ENCODE measurements at regions not wholly inside any gene's neighbourhood (a gene's known extent, or its start where the extent isn't known, plus 50 kb on each side); places are given as distances from the start of the nearest gene placed in this dataset.

GRCh38 chr4:54568184-54568583, 89.6 kb upstream of the KIT start (continued):
- TF ChIP-seq MECOM (CRISPR knock-in tag; IDR thresholded peaks at IDR 0.05) (no peak), FOSL1 (tag; conservative IDR thresholded peaks at IDR 0.05) (peak; percentile 50; the same call in 1 of the 2 replicates), ZNF274 (IDR thresholded peaks at IDR 0.05; ENCODE audit: borderline replicate concordance, low read depth, low read length) (no peak), KDM1A (IDR thresholded peaks at IDR 0.05) (peak in 1 of 2 experiments; percentile 43; a peak in 1 of 4 replicates), JUND (IDR thresholded peaks at IDR 0.05; ENCODE audit: borderline replicate concordance, low read depth, low read length) (no peak), JUND (tag; IDR thresholded peaks at IDR 0.05; ENCODE audit: borderline replicate concordance, low read depth, low read length) (peak; percentile 56; the same call in 1 of the 3 replicates), TSC22D4 (tag; IDR thresholded peaks at IDR 0.05) (no peak), ARID4B (CRISPR knock-in tag; IDR thresholded peaks at IDR 0.05) (no peak), ATF7 (IDR thresholded peaks at IDR 0.05) (0 out of 2 replicates have a peak, but pooled peaks have one; percentile 39), TEAD4 (IDR thresholded peaks at IDR 0.05; ENCODE audit: low read length) (peak; percentile 25; the same call in 1 of the 2 replicates), TEAD4 (CRISPR knock-in tag; IDR thresholded peaks at IDR 0.05; ENCODE audit: borderline replicate concordance) (no peak), ZBTB5 (IDR thresholded peaks at IDR 0.05) (no peak), SP1 (CRISPR knock-in tag; IDR thresholded peaks at IDR 0.05) (no peak), TBL1XR1 (IDR thresholded peaks at IDR 0.05; ENCODE audit: low read length in 2 of 2) (no peak), POLR3G (IDR thresholded peaks at IDR 0.05; ENCODE audit: extremely low read depth, insufficient read length, insufficient replicate concordance) (no peak)
- TF ChIP-seq, protein P1, sequence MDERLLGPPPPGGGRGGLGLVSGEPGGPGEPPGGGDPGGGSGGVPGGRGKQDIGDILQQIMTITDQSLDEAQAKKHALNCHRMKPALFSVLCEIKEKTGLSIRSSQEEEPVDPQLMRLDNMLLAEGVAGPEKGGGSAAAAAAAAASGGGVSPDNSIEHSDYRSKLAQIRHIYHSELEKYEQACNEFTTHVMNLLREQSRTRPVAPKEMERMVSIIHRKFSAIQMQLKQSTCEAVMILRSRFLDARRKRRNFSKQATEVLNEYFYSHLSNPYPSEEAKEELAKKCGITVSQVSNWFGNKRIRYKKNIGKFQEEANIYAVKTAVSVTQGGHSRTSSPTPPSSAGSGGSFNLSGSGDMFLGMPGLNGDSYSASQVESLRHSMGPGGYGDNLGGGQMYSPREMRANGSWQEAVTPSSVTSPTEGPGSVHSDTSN (CRISPR knock-in tag; IDR thresholded peaks at IDR 0.05; ENCODE audit: low read depth), result peak; percentile 62
- TF ChIP-seq, protein P1 (tag; conservative IDR thresholded peaks at IDR 0.05; ENCODE audit: low read depth), result peak; percentile 94
